ENCODE measurements at regions not wholly inside any gene's neighbourhood (a gene's known extent, or its start where the extent isn't known, plus 50 kb on each side); places are given as distances from the start of the nearest gene placed in this dataset.

- Histone ChIP-seq H3K27ac (ENCODE audit: control insufficient read depth, insufficient read depth, low read length) (no peak overlapping the region), H3K9me1 (ENCODE audit: control insufficient read depth, extremely low read depth, insufficient read depth, low read length) (no peaks in the 10 kb centered on the region), H3K79me2 (ENCODE audit: control insufficient read depth, insufficient read depth, low read length) (no peaks in the 10 kb centered on the region), H3K27me3 (ENCODE audit: control insufficient read depth, extremely low read depth, insufficient read depth, low read length) (no peaks in the 10 kb centered on the region), H3K4me2 (ENCODE audit: control insufficient read depth, extremely low read depth, insufficient read depth, low read depth, low read length) (no peak overlapping the region), H2AFZ (ENCODE audit: control insufficient read depth, low read length) (no peak overlapping the region), H3K36me3 (ENCODE audit: control insufficient read depth in 2 of 2, extremely low read depth in 1 of 2, insufficient read depth in 2 of 2, low read length in 2 of 2) (no peaks in the 10 kb centered on the region), H3K4me1 (ENCODE audit: control insufficient read depth, extremely low read depth, insufficient read depth, low read length) (no peaks in the 10 kb centered on the region), H3K9ac (ENCODE audit: control insufficient read depth, extremely low read depth, insufficient read depth, low read length) (no peak overlapping the region), H3K4me3 (ENCODE audit: control insufficient read depth in 2 of 3, extremely low read depth in 1 of 3, insufficient read depth in 2 of 3, low read depth in 1 of 3, low read length in 3 of 3) (no peak overlapping the region), H3K9me3 (ENCODE audit: control insufficient read depth, low read depth, low read length) (no peaks in the 10 kb centered on the region), H4K20me1 (ENCODE audit: control insufficient read depth, extremely low read depth, insufficient read depth, low read length) (no peaks in the 10 kb centered on the region)
- dilution Hi-C loops (cut with MboI; ENCODE audit: extremely low pct_ligation_motif_present, low sequenced_read_pairs) = no loop called here
- FAIRE-seq (no peak), DNase-seq (ENCODE audit: low read depth, low spot score) (no peak)
- TF ChIP-seq CTCF (optimal IDR thresholded peaks at IDR 0.05 in 1 of 3, IDR thresholded peaks at IDR 0.05 in 1 of 3, conservative IDR thresholded peaks at IDR 0.05 in 1 of 3; ENCODE audit: extremely low read depth in 1 of 3, insufficient read depth in 2 of 3, low read length in 3 of 3) = no peak
- no peak for TF ChIP-seq EZH2 (IDR thresholded peaks at IDR 0.05; ENCODE audit: low read length)
Measured at GRCh38 chr3:25150199-25150598, 277.9 kb upstream of the RARB start.

- no peaks in the 10 kb centered on the region for H3K9me3 ChIP-seq (ENCODE audit: control insufficient read depth, low read depth, low read length)
- FAIRE-seq (no peak), DNase-seq (ENCODE audit: low read depth, low spot score) (no peak)
- no peaks in the 10 kb centered on the region for H3K4me1 ChIP-seq (ENCODE audit: control insufficient read depth, extremely low read depth, insufficient read depth, low read length)
- TF ChIP-seq EZH2 (IDR thresholded peaks at IDR 0.05; ENCODE audit: low read length) = no peak
- no peak for TF ChIP-seq CTCF (optimal IDR thresholded peaks at IDR 0.05 in 1 of 3, IDR thresholded peaks at IDR 0.05 in 1 of 3, conservative IDR thresholded peaks at IDR 0.05 in 1 of 3; ENCODE audit: extremely low read depth in 1 of 3, insufficient read depth in 2 of 3, low read length in 3 of 3)
- dilution Hi-C loops (cut with MboI; ENCODE audit: extremely low pct_ligation_motif_present, low sequenced_read_pairs) = no loop called here
- H3K9ac ChIP-seq (ENCODE audit: control insufficient read depth, extremely low read depth, insufficient read depth, low read length) = no peak overlapping the region
- no peaks in the 10 kb centered on the region for H4K20me1 ChIP-seq (ENCODE audit: control insufficient read depth, extremely low read depth, insufficient read depth, low read length)
- H3K9me1 ChIP-seq (ENCODE audit: control insufficient read depth, extremely low read depth, insufficient read depth, low read length) = no peaks in the 10 kb centered on the region
- H3K79me2 ChIP-seq (ENCODE audit: control insufficient read depth, insufficient read depth, low read length) = no peaks in the 10 kb centered on the region
- H2AFZ ChIP-seq (ENCODE audit: control insufficient read depth, low read length) = no peak overlapping the region
- H3K27ac ChIP-seq (ENCODE audit: control insufficient read depth, insufficient read depth, low read length) = no peak overlapping the region
- no peaks in the 10 kb centered on the region for H3K36me3 ChIP-seq (ENCODE audit: control insufficient read depth in 2 of 2, extremely low read depth in 1 of 2, insufficient read depth in 2 of 2, low read length in 2 of 2)
- no peak overlapping the region for H3K4me3 ChIP-seq (ENCODE audit: control insufficient read depth in 2 of 3, extremely low read depth in 1 of 3, insufficient read depth in 2 of 3, low read depth in 1 of 3, low read length in 3 of 3)
- no peaks in the 10 kb centered on the region for H3K27me3 ChIP-seq (ENCODE audit: control insufficient read depth, extremely low read depth, insufficient read depth, low read length)
- no peak overlapping the region for H3K4me2 ChIP-seq (ENCODE audit: control insufficient read depth, extremely low read depth, insufficient read depth, low read depth, low read length)
Measured at GRCh38 chr3:25151281-25151902, 276.7 kb upstream of the RARB start.
